ENCODE measurements at regions not wholly inside any gene's neighbourhood (a gene's known extent, or its start where the extent isn't known, plus 50 kb on each side); places are given as distances from the start of the nearest gene placed in this dataset.

DNA sequence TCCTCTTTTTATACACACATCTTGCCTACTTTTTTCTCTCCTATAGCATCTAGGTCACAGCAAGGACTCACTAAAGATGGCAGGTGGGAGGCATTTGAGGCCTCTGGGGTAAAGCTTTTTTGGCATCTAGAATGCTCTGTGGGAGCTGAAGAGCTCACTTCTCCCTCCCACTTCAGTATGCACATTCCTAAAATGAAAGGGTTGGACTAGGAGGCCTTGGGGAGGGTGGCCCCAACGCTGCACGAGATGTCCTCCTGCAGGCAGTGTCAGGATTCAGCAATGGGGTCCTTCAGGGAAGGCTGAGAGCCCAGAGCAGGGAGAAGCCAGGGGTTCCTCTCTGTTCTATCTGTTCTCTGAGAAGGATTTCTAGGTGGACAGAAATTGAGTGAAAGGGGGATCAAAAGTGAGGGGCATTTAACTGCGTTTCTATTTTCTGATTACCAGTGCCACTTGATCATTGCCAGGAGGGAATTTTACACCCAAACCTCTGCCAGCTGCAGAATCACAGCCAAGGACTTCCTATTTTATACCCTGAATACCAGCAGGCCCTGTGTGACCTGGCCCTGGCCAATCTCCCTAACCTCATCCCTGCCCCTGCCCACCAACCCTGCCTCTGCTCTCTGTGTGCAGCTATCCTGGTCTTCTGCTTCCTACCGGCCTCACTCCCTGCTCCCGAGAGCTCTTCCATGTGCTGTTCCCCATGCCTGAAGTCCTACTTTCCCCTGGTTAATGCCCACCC is 186.2 kb downstream of the CYP26B1 start:
- ChIA-PET POLR2A (ENCODE audit: partially characterized antibody) (no interaction called here), CTCF (ENCODE audit: partially characterized antibody) (interaction anchor here (1.1 to 1.2 kb wide), 4 partner anchors 9 to 342 kb away, joined by 3 to 4 read pairs (median 4); no protein-coding TSS in a partner anchor)
- Histone ChIP-seq H3K4ac (replicated peaks; ENCODE audit: insufficient read length, low read depth, low read length) (no peak overlapping the region), H3K27ac (ENCODE audit: low read depth, low read length) (no peak overlapping the region), H3K4me1 (replicated peaks in 1 of 4; ENCODE audit: control insufficient read depth in 3 of 4, insufficient read depth in 4 of 4, low read length in 3 of 4) (no peaks in the 10 kb centered on the region), H3K79me1 (ENCODE audit: low read depth, low read length) (no peaks in the 10 kb centered on the region), H3K9me3 (ENCODE audit: insufficient read depth in 2 of 2, low read depth in 1 of 2, low read length in 1 of 2) (peaks cover 4 to 6% of the 10 kb centered on the region in 2 experiments; a peak in 2 of 4 replicates), H4K5ac (ENCODE audit: insufficient read length, low read depth, low read length) (no peak overlapping the region), H2AK5ac (ENCODE audit: low read depth, low read length) (no peak overlapping the region), H4K91ac (replicated peaks; ENCODE audit: insufficient read length, low read length) (no peak overlapping the region), H4K20me1 (replicated peaks in 1 of 2; ENCODE audit: control insufficient read depth in 1 of 2, insufficient read depth in 2 of 2, low read length in 2 of 2) (no peaks in the 10 kb centered on the region), H2BK20ac (ENCODE audit: low read length) (no peak overlapping the region), H3K4me3 (ENCODE audit: extremely low read depth in 1 of 4, insufficient read depth in 2 of 4, low read depth in 3 of 4, low read length in 4 of 4) (no peak overlapping the region), H3K27me3 (replicated peaks in 1 of 4; ENCODE audit: control insufficient read depth in 3 of 4, extremely low read depth in 1 of 4, insufficient read depth in 3 of 4, low read length in 3 of 4) (no peaks in the 10 kb centered on the region), H4K8ac (ENCODE audit: extremely low read depth, insufficient read depth, low read length) (no peak overlapping the region), H3K18ac (ENCODE audit: extremely low read depth, low read length) (no peak overlapping the region), H3K23me2 (ENCODE audit: low read depth, low read length) (no peaks in the 10 kb centered on the region; the same call in 1 of the 2 replicates), H2BK120ac (replicated peaks; ENCODE audit: low read depth, low read length) (no peak overlapping the region), H3K56ac (replicated peaks; ENCODE audit: insufficient read length, low read depth, low read length) (no peak overlapping the region), H3K23ac (ENCODE audit: insufficient read length) (no peak overlapping the region), H2AFZ (ENCODE audit: low read length) (no peak overlapping the region), H3K9ac (replicated peaks in 1 of 4; ENCODE audit: extremely low read depth in 1 of 4, low read depth in 3 of 4, low read length in 3 of 4) (no peak overlapping the region), H3K36me3 (ENCODE audit: control insufficient read depth in 2 of 4, insufficient read depth in 4 of 4, low read length in 3 of 4) (no peaks in the 10 kb centered on the region), H2BK12ac (ENCODE audit: low read depth, low read length) (no peak overlapping the region), H3K4me2 (ENCODE audit: insufficient read depth in 1 of 2, low read depth in 2 of 2, low read length in 2 of 2) (no peak overlapping the region), H3K79me2 (ENCODE audit: control insufficient read depth in 1 of 2, insufficient read depth in 2 of 2, low read length in 2 of 2) (no peaks in the 10 kb centered on the region), H2BK5ac (ENCODE audit: low read depth, low read length) (no peak overlapping the region), H2BK15ac (ENCODE audit: low read length) (no peak overlapping the region), H3K14ac (ENCODE audit: insufficient read length) (no peak overlapping the region)
- WGBS, 2 experiments (ENCODE audit: extremely low coverage in 1 of 2, insufficient coverage in 1 of 2, insufficient read length in 1 of 2, insufficient replicate concordance in 2 of 2, low coverage in 1 of 2, low lambda C conversion rate in 2 of 2, missing lambda C conversion rate in 1 of 2) = 87% methylated on average over 5 of the region's 5 CpGs; no CpG with 5 or more reads in 1 of the 2 experiments
- TF ChIP-seq SIX5 (IDR thresholded peaks at IDR 0.05; ENCODE audit: low read depth, low read length) = no peak
- FAIRE-seq (no peak), DNase-seq (ENCODE audit: low read depth in 1 of 2, low spot score in 2 of 2) (no peak)
